Astrocyte of the cerebellum (primary cell): ENCODE measurements at regions not wholly inside any gene's neighbourhood (a gene's known extent, or its start where the extent isn't known, plus 50 kb on each side); places are given as distances from the start of the nearest gene placed in this dataset.

Source experiments
- DNase-seq: peaks from one replicate; pipeline ENCODE4 v3.0.0-alpha.2; 2011; ENCODE audit warnings: low read depth
- H3K4me3 ChIP-seq: 2 replicates; pipeline ENCODE4 v1.5.1; 2011; ENCODE audit warnings: mild to moderate bottlenecking, low read depth, low read length, moderate library complexity
- CTCF ChIP-seq: IDR thresholded peaks from 2 replicates; pipeline ENCODE4 v1.5.1; 2012; ENCODE audit warnings: low read length, low read depth, moderate library complexity, mild to moderate bottlenecking; ENCODE audit errors: missing control alignments
- in situ Hi-C: cut with HindIII; loops from 2 replicates; pipeline ENCODE4 v1.10.0; 2017; ENCODE audit warnings: low sequenced_read_pairs

DNA sequence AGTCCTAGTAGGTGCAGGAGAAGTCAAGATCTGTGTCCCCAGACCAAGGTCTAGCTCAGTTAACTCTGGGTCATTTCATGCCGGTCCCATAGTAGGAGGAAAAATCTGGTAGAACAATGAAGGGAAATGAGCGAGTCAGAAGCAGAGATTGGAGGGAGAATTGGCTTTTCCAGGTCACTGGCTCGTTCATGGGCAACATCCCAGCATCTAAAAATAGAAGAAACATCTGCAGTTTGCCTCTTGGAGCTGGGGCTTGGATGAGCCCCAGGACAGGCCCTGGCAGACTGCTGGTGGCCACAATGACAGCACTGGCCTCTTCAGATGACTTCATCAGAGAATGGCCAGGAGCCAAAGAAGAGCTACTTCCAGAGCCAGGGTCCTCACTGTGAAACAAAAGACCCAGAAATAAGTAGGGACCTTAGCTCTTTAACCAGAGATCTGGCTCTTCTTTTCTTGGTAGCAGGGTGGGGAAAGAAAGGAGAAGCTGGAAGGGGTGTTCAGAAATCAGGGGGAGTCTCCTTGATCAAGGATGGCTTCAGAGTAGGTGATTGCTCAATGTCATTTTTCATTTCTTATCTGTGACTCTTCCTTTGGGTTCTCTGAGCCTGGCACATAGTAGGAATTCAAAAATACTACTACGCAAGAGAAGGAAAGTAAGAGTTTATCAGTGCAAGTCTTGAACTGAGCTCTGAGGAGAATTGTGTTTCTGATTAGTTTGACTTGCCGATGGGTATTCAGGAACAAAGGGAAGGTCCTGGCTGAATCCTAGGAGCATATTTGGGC is 102.6 kb downstream of the TMPRSS5 start:
- peak; percentile 66 for DNase-seq
- TF ChIP-seq CTCF = no peak
- no peak overlapping the region for H3K4me3 ChIP-seq
- in situ Hi-C loops = no loop called here

DNA sequence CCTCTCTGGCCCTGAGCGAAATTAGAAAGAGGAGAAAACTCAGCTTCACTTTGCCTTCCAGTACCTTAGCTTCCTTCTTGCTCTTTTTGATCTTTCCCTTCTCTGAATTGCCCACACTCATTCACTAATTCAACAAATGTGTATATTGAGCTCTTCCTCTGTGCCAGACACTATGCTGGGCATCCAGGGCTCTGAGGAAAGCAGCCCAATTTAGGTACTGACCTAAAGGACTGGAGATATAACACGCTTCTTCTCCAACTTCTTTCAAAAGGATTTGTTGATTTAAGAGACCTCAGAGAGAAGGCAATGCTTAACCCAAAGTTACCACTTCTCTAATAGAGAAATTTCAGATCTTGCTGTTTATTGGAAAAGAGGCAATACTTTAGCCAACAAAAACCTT is 103.6 kb downstream of the TMPRSS5 start:
- in situ Hi-C loops = no loop called here
- no peak for TF ChIP-seq CTCF
- H3K4me3 ChIP-seq = no peak overlapping the region
- no peak for DNase-seq

GRCh38 chr11:113596658-113597057 is 109.5 kb downstream of the TMPRSS5 start:
- in situ Hi-C loops = no loop called here
- TF ChIP-seq CTCF = no peak
- DNase-seq = no peak
- no peak overlapping the region for H3K4me3 ChIP-seq

GRCh38 chr11:113595810-113596594 is 110.1 kb downstream of the TMPRSS5 start:
- TF ChIP-seq CTCF = no peak
- H3K4me3 ChIP-seq = no peak overlapping the region
- in situ Hi-C loops = no loop called here
- no peak for DNase-seq

GRCh38 chr11:113593698-113594308 is 112.3 kb downstream of the TMPRSS5 start:
- DNase-seq = no peak
- in situ Hi-C loops = no loop called here
- H3K4me3 ChIP-seq = no peak overlapping the region
- no peak for TF ChIP-seq CTCF

DNA sequence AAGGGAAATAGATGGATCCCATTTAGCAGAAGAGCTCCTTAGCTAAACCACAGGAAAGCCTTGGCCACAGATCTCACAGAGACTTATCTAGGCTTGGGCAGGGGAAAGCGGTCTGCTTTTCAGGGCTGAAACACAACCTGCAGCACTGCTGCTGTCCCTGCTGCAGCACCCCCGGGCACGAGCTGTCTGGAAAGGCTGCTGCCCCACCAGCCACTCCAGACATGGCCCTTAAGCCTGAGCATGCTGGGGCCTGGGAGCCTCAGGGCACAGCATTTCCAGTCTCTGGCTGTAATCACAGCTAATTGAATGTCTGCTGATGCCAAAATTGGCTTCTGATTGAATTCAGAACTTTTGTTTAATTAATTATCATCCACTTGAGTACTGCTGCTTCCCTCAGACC is 115.0 kb downstream of the TMPRSS5 start:
- no peak for TF ChIP-seq CTCF
- in situ Hi-C loops = no loop called here
- DNase-seq = no peak
- H3K4me3 ChIP-seq = no peak overlapping the region
